ENCODE measurements at regions not wholly inside any gene's neighbourhood (a gene's known extent, or its start where the extent isn't known, plus 50 kb on each side); places are given as distances from the start of the nearest gene placed in this dataset.

DNA sequence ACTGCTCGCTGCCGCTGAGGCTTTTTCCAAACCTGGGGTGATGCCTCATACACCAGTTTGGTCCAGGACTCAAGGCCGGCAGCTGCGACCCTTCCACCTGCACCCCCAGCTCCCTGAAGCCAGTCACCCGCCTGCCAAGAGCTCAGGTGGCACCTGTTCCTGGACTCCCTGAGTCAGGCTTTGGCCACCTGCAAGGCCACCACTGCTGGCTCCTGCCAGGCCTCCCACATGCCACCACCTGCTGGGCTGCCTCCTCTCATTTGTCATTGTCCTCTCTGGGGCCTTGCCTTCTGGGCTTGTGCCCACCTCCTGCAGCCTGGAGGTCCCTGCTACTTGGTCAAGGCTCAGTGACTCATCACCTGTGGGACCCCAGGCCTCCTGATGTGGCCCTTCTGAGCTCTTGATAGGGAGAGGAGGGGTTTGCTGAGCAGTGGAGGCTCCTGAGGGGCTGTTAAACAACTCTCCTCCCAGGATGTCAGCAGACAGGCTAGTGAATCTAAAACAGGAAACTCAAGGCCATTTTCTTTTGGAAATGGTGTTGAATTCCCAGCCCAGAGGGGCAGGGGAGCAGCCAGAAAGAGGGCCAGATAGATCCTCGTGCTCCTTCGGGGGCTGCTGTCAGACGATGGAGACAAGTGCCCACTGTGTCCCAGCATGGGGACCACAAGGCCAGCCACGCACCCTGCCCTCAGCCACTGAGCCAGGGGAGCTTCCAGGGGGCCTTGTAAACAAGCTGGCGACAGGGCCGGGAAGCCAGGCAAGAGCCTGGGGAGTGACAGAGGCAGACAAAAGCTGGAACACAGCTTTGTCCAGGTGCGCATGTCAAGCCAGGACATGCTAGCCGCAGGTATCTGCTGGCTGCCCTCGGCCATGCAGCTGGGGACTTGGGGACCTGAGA lies 416.8 kb downstream of the LRATD1 start:
- H3K4me3 ChIP-seq (ENCODE audit: low read length) = no peak overlapping the region
- H3K9me2 ChIP-seq (replicated peaks; ENCODE audit: low read length) = no peaks in the 10 kb centered on the region
- no peak overlapping the region for H3K9ac ChIP-seq (ENCODE audit: low read length)
- no peak overlapping the region for H3K27ac ChIP-seq (ENCODE audit: low read length)
- DNase-seq (no peak), ATAC-seq (no peak)
- no peak overlapping the region for H2AFZ ChIP-seq (ENCODE audit: low read length)
- H3F3A ChIP-seq (ENCODE audit: low read length, unreplicated experiment) = no peaks in the 10 kb centered on the region
- H3K27me3 ChIP-seq (ENCODE audit: low read length) = no peaks in the 10 kb centered on the region
- no peaks in the 10 kb centered on the region for H3K79me2 ChIP-seq (ENCODE audit: low read length)
- ChIA-PET CTCF (no interaction called here), POLR2A (ENCODE audit: unreplicated experiment) (no interaction called here)
- peaks cover 15% of the 10 kb centered on the region; the same call in 1 of the 2 replicates for H3K4me1 ChIP-seq (ENCODE audit: insufficient read depth, low read length)
- TF ChIP-seq CTCF (conservative IDR thresholded peaks at IDR 0.05; ENCODE audit: low read depth, low read length) (no peak), EZH2phosphoT487 (IDR thresholded peaks at IDR 0.05; ENCODE audit: borderline replicate concordance, low read length) (no peak), EZH2 (IDR thresholded peaks at IDR 0.05; ENCODE audit: low read length, unreplicated experiment) (no peak)
- BruUV-seq (replicated peaks) = no TSS peak
- H3K36me3 ChIP-seq (ENCODE audit: low read depth, low read length) = no peaks in the 10 kb centered on the region
- intact Hi-C loops (cut with micrococcal nuclease) = no loop called here
- H3K9me3 ChIP-seq (ENCODE audit: low read length) = no peaks in the 10 kb centered on the region
- H3K4me2 ChIP-seq (ENCODE audit: low read length) = no peak overlapping the region
- H4K20me1 ChIP-seq (ENCODE audit: low read length) = no peaks in the 10 kb centered on the region

- Histone ChIP-seq H4K20me1 (ENCODE audit: low read length) (no peaks in the 10 kb centered on the region), H3K36me3 (ENCODE audit: low read depth, low read length) (no peaks in the 10 kb centered on the region), H3K27ac (ENCODE audit: low read length) (no peak overlapping the region), H3K4me2 (ENCODE audit: low read length) (no peak overlapping the region), H3F3A (ENCODE audit: low read length, unreplicated experiment) (no peaks in the 10 kb centered on the region), H3K27me3 (ENCODE audit: low read length) (no peaks in the 10 kb centered on the region), H3K9ac (ENCODE audit: low read length) (no peak overlapping the region), H3K9me2 (replicated peaks; ENCODE audit: low read length) (no peaks in the 10 kb centered on the region), H3K4me3 (ENCODE audit: low read length) (no peak overlapping the region), H3K79me2 (ENCODE audit: low read length) (no peaks in the 10 kb centered on the region), H2AFZ (ENCODE audit: low read length) (no peak overlapping the region), H3K9me3 (ENCODE audit: low read length) (no peaks in the 10 kb centered on the region), H3K4me1 (ENCODE audit: insufficient read depth, low read length) (peaks cover 15% of the 10 kb centered on the region; the same call in 1 of the 2 replicates)
- BruUV-seq (replicated peaks) = no TSS peak
- ATAC-seq = peak; percentile 13; the same call in 1 of the 2 replicates
- intact Hi-C loops (cut with micrococcal nuclease) = no loop called here
- CTCF ChIA-PET = no interaction called here
- TF ChIP-seq CTCF (conservative IDR thresholded peaks at IDR 0.05; ENCODE audit: low read depth, low read length) (no peak), EZH2phosphoT487 (IDR thresholded peaks at IDR 0.05; ENCODE audit: borderline replicate concordance, low read length) (no peak), EZH2 (IDR thresholded peaks at IDR 0.05; ENCODE audit: low read length, unreplicated experiment) (no peak)
- DNase-seq = peak; percentile 72
- POLR2A ChIA-PET (ENCODE audit: unreplicated experiment) = no interaction called here
These were observed 418.0 kb downstream of the LRATD1 start for GRCh38 chr2:15050483-15050882.

DNA sequence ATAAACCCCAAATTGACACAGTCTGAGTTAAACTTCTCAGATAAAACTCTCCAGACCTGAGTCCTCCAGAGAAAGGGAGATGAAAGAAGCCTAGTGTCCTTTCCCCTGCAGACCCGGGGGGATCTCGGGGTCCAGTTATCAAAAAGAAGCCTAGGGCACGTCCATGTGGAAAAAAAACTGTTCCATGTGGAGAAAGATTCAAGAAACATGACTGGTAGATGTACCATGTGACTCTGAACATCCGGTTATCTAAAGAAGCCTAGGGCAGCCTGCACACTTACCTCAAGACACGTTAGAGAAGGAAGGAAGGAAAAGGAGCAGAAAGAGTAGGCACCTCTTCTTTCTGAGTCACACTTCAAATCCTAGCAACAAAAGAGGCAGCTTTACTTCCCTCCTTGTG lies 421.0 kb downstream of the LRATD1 start:
- no peak overlapping the region for H2AFZ ChIP-seq (ENCODE audit: low read length)
- no peaks in the 10 kb centered on the region for H3K36me3 ChIP-seq (ENCODE audit: low read depth, low read length)
- CTCF ChIA-PET = no interaction called here
- intact Hi-C loops (cut with micrococcal nuclease) = no loop called here
- no peak for DNase-seq
- H3F3A ChIP-seq (ENCODE audit: low read length, unreplicated experiment) = no peaks in the 10 kb centered on the region
- POLR2A ChIA-PET (ENCODE audit: unreplicated experiment) = no interaction called here
- no peak for TF ChIP-seq EZH2phosphoT487 (IDR thresholded peaks at IDR 0.05; ENCODE audit: borderline replicate concordance, low read length)
- TF ChIP-seq CTCF (conservative IDR thresholded peaks at IDR 0.05; ENCODE audit: low read depth, low read length) = no peak
- TF ChIP-seq EZH2 (IDR thresholded peaks at IDR 0.05; ENCODE audit: low read length, unreplicated experiment) = no peak
- no peaks in the 10 kb centered on the region for H3K9me3 ChIP-seq (ENCODE audit: low read length)
- H3K4me2 ChIP-seq (ENCODE audit: low read length) = no peak overlapping the region
- BruUV-seq (replicated peaks) = no TSS peak
- H3K27me3 ChIP-seq (ENCODE audit: low read length) = no peaks in the 10 kb centered on the region
- no peaks in the 10 kb centered on the region for H4K20me1 ChIP-seq (ENCODE audit: low read length)
- H3K4me1 ChIP-seq (ENCODE audit: insufficient read depth, low read length) = peaks cover 15% of the 10 kb centered on the region; the same call in 1 of the 2 replicates
- ATAC-seq = no peak
- no peak overlapping the region for H3K4me3 ChIP-seq (ENCODE audit: low read length)
- H3K9ac ChIP-seq (ENCODE audit: low read length) = no peak overlapping the region
- no peaks in the 10 kb centered on the region for H3K79me2 ChIP-seq (ENCODE audit: low read length)
- no peak overlapping the region for H3K27ac ChIP-seq (ENCODE audit: low read length)
- H3K9me2 ChIP-seq (replicated peaks; ENCODE audit: low read length) = no peaks in the 10 kb centered on the region

Measured in PC-3 (cell line).